H1 (cell line): ENCODE measurements at regions not wholly inside any gene's neighbourhood (a gene's known extent, or its start where the extent isn't known, plus 50 kb on each side); places are given as distances from the start of the nearest gene placed in this dataset.

Experiments used
- CTCF ChIA-PET: fragments of 300-600 bp; sonication (Branson Sonifier 250); formaldehyde crosslinking; loops from one replicate; lab custom pipeline; 2021; ENCODE audit not compliant: partially characterized antibody; lab: Charles Lee
- POLR2A ChIA-PET: fragments of 300-600 bp; sonication (Branson Sonifier 250); formaldehyde crosslinking; loops from one replicate; lab custom pipeline; 2021; ENCODE audit warnings: inconsistent platforms; ENCODE audit not compliant: partially characterized antibody; lab: Charles Lee
- DNase-seq, 2 experiments: peaks; one replicate each; pipeline versions ENCODE4 v3.0.0 to v3.0.0-alpha.2; 2010 to 2022; ENCODE audit warnings: low spot score in 2 of 2, low read depth in 1 of 2, mixed read lengths in 1 of 2
- FAIRE-seq: peaks from 2 replicates; lab custom pipeline; 2011; peaks lifted over from hg19 to GRCh38; lab: Jason Lieb, UNC
- H2AFZ ChIP-seq: 2 replicates; pipeline ENCODE4 v1.8.1; 2012; ENCODE audit warnings: low read length, inconsistent platforms
- H2AK5ac ChIP-seq: 2 replicates; pipeline ENCODE4 v1.6.1; 2013; ENCODE audit warnings: low read depth, low read length
- H2BK120ac ChIP-seq: replicated peaks from 2 replicates; pipeline ENCODE3; 2013; ENCODE audit warnings: low read depth, low read length, inconsistent platforms
- H2BK12ac ChIP-seq: 2 replicates; pipeline ENCODE4 v1.6.1; 2013; ENCODE audit warnings: low read depth, low read length
- H2BK15ac ChIP-seq: 2 replicates; pipeline ENCODE4 v1.6.1; 2013; ENCODE audit warnings: low read length
- H2BK20ac ChIP-seq: 2 replicates; pipeline ENCODE4 v1.6.1; 2013; ENCODE audit warnings: low read length
- H2BK5ac ChIP-seq: 2 replicates; pipeline ENCODE4 v1.6.1; 2013; ENCODE audit warnings: low read depth, low read length
- H3K14ac ChIP-seq: 2 replicates; pipeline ENCODE4 v1.6.1; 2013; ENCODE audit warnings: inconsistent platforms; ENCODE audit not compliant: insufficient read length
- H3K18ac ChIP-seq: 2 replicates; pipeline ENCODE4 v1.6.1; 2013; ENCODE audit warnings: low read length; ENCODE audit errors: extremely low read depth
- H3K23ac ChIP-seq: 2 replicates; pipeline ENCODE4 v1.6.1; 2013; ENCODE audit warnings: inconsistent platforms; ENCODE audit not compliant: insufficient read length
- H3K23me2 ChIP-seq: 2 replicates; pipeline ENCODE4 v1.6.1; 2013; ENCODE audit warnings: low read depth, low read length
- H3K27ac ChIP-seq: 2 replicates; pipeline ENCODE4 v1.6.1; 2011; ENCODE audit warnings: low read depth, low read length, inconsistent platforms
- H3K27me3 ChIP-seq, 4 experiments: replicated peaks in 1 of 4; 1 replicate in 1 of 4; 2 replicates in 3 of 4; pipeline versions ENCODE4 v1.6.1 to v1.8.1; 2011 to 2013; ENCODE audit warnings: low read length in 3 of 4, mild to moderate bottlenecking in 3 of 4, inconsistent platforms in 2 of 4, mixed read lengths in 2 of 4, moderate library complexity in 1 of 4; ENCODE audit not compliant: control insufficient read depth in 3 of 4, insufficient read depth in 3 of 4; ENCODE audit errors: extremely low read depth in 1 of 4
- H3K36me3 ChIP-seq, 4 experiments: 2 replicates each; pipeline versions ENCODE4 v1.6.1 to v1.8.1; 2011 to 2013; ENCODE audit warnings: mild to moderate bottlenecking in 4 of 4, low read length in 3 of 4, moderate library complexity in 2 of 4, control low read depth in 1 of 4, inconsistent platforms in 1 of 4; ENCODE audit not compliant: insufficient read depth in 4 of 4, control insufficient read depth in 2 of 4
- H3K4ac ChIP-seq: replicated peaks from 2 replicates; pipeline ENCODE3; 2013; ENCODE audit warnings: low read length, low read depth, mixed read lengths, inconsistent platforms; ENCODE audit not compliant: insufficient read length
- H3K4me1 ChIP-seq, 4 experiments: replicated peaks in 1 of 4; 1 replicate in 1 of 4; 2 replicates in 3 of 4; pipeline versions ENCODE4 v1.6.1 to v1.8.1; 2011 to 2013; ENCODE audit warnings: low read length in 3 of 4, inconsistent platforms in 2 of 4, mixed read lengths in 1 of 4; ENCODE audit not compliant: insufficient read depth in 4 of 4, control insufficient read depth in 3 of 4
- H3K4me2 ChIP-seq, 2 experiments: 2 replicates each; pipeline versions ENCODE4 v1.6.1 to v1.8.1; 2011 to 2013; ENCODE audit warnings: low read depth in 2 of 2, low read length in 2 of 2, control low read depth in 1 of 2, inconsistent platforms in 1 of 2, mild to moderate bottlenecking in 1 of 2; ENCODE audit not compliant: insufficient read depth in 1 of 2
- H3K4me3 ChIP-seq, 4 experiments: fragments of 200-600, 300-600 bp in 1 of 4; sonication (generic), shearing (Covaris generic), sonication (Bioruptor Twin) in 1 of 4; 2 replicates each; pipeline versions ENCODE4 v1.5.1 to v1.8.1; 2011 to 2016; ENCODE audit warnings: low read length in 4 of 4, low read depth in 3 of 4, control low read depth in 2 of 4, inconsistent platforms in 2 of 4, mild to moderate bottlenecking in 2 of 4, mixed read lengths in 1 of 4, moderate library complexity in 1 of 4; ENCODE audit not compliant: insufficient read depth in 2 of 4; ENCODE audit errors: extremely low read depth in 1 of 4
- H3K56ac ChIP-seq: replicated peaks from 2 replicates; pipeline ENCODE3; 2013; ENCODE audit warnings: low read depth, mild to moderate bottlenecking, mixed read lengths, low read length, inconsistent platforms; ENCODE audit not compliant: insufficient read length
- H3K79me1 ChIP-seq: 2 replicates; pipeline ENCODE4 v1.6.1; 2013; ENCODE audit warnings: low read depth, low read length, control low read depth
- H3K79me2 ChIP-seq, 2 experiments: 2 replicates each; pipeline versions ENCODE4 v1.6.1 to v1.8.1; 2012 to 2013; ENCODE audit warnings: low read length in 2 of 2, mild to moderate bottlenecking in 2 of 2, inconsistent platforms in 1 of 2; ENCODE audit not compliant: insufficient read depth in 2 of 2, control insufficient read depth in 1 of 2
- H3K9ac ChIP-seq, 4 experiments: replicated peaks in 1 of 4; 1 replicate in 1 of 4; 2 replicates in 3 of 4; pipeline versions ENCODE4 v1.6.1 to v1.8.1; 2011 to 2013; ENCODE audit warnings: low read depth in 3 of 4, low read length in 3 of 4, control low read depth in 2 of 4, mild to moderate bottlenecking in 2 of 4, moderate library complexity in 2 of 4, inconsistent platforms in 1 of 4; ENCODE audit errors: extremely low read depth in 1 of 4
- H3K9me3 ChIP-seq, 2 experiments: 2 replicates each; pipeline versions ENCODE4 v1.6.1 to v1.8.1; 2012 to 2013; ENCODE audit warnings: mild to moderate bottlenecking in 2 of 2, moderate library complexity in 2 of 2, control low read depth in 1 of 2, inconsistent platforms in 1 of 2, low read depth in 1 of 2, low read length in 1 of 2, mixed read lengths in 1 of 2; ENCODE audit not compliant: insufficient read depth in 2 of 2
- H4K20me1 ChIP-seq, 2 experiments: replicated peaks in 1 of 2; 2 replicates each; pipeline versions ENCODE3 to v1.8.1; 2011 to 2013; ENCODE audit warnings: inconsistent platforms in 2 of 2, low read length in 2 of 2, mild to moderate bottlenecking in 1 of 2; ENCODE audit not compliant: insufficient read depth in 2 of 2, control insufficient read depth in 1 of 2
- H4K5ac ChIP-seq: 2 replicates; pipeline ENCODE4 v1.6.1; 2013; ENCODE audit warnings: low read length, low read depth, mixed read lengths, inconsistent platforms; ENCODE audit not compliant: insufficient read length
- H4K8ac ChIP-seq: 2 replicates; pipeline ENCODE4 v1.8.0; 2013; ENCODE audit warnings: mild to moderate bottlenecking, moderate library complexity, low read length, inconsistent platforms; ENCODE audit not compliant: insufficient read depth; ENCODE audit errors: extremely low read depth
- H4K91ac ChIP-seq: replicated peaks from 2 replicates; pipeline ENCODE3; 2013; ENCODE audit warnings: low read length, mixed read lengths, inconsistent platforms; ENCODE audit not compliant: insufficient read length
- CBX8 ChIP-seq: fragments of 300-800, 300-1000 bp; sonication (generic); IDR thresholded peaks from 2 replicates; pipeline ENCODE4 v1.7.1; 2016; ENCODE audit warnings: low read depth, low read length, borderline replicate concordance
- CREB1 ChIP-seq: IDR thresholded peaks from 2 replicates; pipeline ENCODE4 v1.6.1; 2012; ENCODE audit warnings: inconsistent platforms
- E2F6 ChIP-seq: IDR thresholded peaks from 2 replicates; pipeline ENCODE4 v1.6.1; 2012; ENCODE audit warnings: inconsistent platforms
- EGR1 ChIP-seq: IDR thresholded peaks from 2 replicates; pipeline ENCODE4 v1.6.1; 2011; ENCODE audit warnings: low read depth, low read length, borderline replicate concordance
- GTF2F1 ChIP-seq: IDR thresholded peaks from 2 replicates; pipeline ENCODE4 v1.6.1; 2012; ENCODE audit warnings: low read depth, low read length, improper control_type of control experiment, borderline replicate concordance
- JUND ChIP-seq: IDR thresholded peaks from 2 replicates; pipeline ENCODE4 v1.6.1; 2011; ENCODE audit warnings: mild to moderate bottlenecking, improper control_type of control experiment, low read length
- SAP30 ChIP-seq: fragments of 300-600 bp; sonication (generic); IDR thresholded peaks from 2 replicates; pipeline ENCODE4 v1.7.1; 2012; ENCODE audit warnings: low read length, moderate library complexity, mild to moderate bottlenecking, inconsistent platforms; ENCODE audit not compliant: insufficient read depth, insufficient replicate concordance
- SIX5 ChIP-seq: IDR thresholded peaks from 2 replicates; pipeline ENCODE4 v1.6.1; 2011; ENCODE audit warnings: mild to moderate bottlenecking, low read depth, low read length
- TAF1 ChIP-seq: IDR thresholded peaks from 2 replicates; pipeline ENCODE4 v1.6.1; 2011; ENCODE audit warnings: mild to moderate bottlenecking, low read depth, low read length
- WGBS, 2 experiments: shearing (Covaris generic) in 1 of 2; methylation state at CpG; one replicate each; pipeline versions ENCODE4 v1.1.6 to v1.1.7; 2013 to 2015; ENCODE audit warnings: low lambda C conversion rate in 2 of 2, mixed read lengths in 2 of 2, inconsistent platforms in 1 of 2, low coverage in 1 of 2, missing lambda C conversion rate in 1 of 2; ENCODE audit not compliant: insufficient replicate concordance in 2 of 2, insufficient coverage in 1 of 2, insufficient read length in 1 of 2; ENCODE audit errors: extremely low coverage in 1 of 2, missing lambda C conversion rate in 1 of 2; 5-methylcytosine and 5-hydroxymethylcytosine counted together

DNA sequence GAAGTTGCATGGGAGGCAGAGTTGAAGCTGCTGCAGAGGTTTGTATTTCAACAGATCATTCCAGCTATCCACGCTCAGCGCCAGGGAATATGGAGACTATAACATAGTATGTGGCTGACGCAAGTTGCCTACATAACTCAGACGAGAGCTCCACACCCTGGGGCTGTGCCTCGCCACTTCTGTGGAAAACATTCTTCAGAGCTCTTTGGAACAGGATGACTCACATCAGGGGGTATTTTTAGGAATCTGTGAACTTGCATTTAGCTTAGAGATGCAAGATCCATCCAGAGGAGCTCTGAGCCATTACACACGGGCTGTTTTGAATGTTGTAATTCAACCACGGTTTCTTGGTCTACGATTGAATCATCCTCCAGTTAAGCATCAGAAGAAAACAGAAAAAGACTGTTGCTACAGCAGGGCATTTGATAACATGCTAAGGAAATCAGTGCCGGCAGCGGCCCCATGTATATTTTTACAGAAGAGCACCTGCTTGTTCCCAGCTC lies 481.5 kb upstream of the AKR1E2 start:
- CTCF ChIA-PET: interaction anchor here (1.0 to 1.5 kb wide), 5 partner anchors 9 to 423 kb away, joined by 3 to 6 read pairs (median 3); no protein-coding TSS in a partner anchor

More for the DNA sequence above, 481.5 kb upstream of the AKR1E2 start:
- Histone ChIP-seq H2BK15ac (no peak overlapping the region), H3K27me3 (no peaks in the 10 kb centered on the region), H3K4me3 (no peak overlapping the region), H3K18ac (no peak overlapping the region), H2BK12ac (no peak overlapping the region), H2BK5ac (no peak overlapping the region), H3K4me2 (no peak overlapping the region), H3K23ac (no peak overlapping the region)
- no peak for TF ChIP-seq CREB1
- no peak for TF ChIP-seq TAF1
- TF ChIP-seq SIX5: no peak
- TF ChIP-seq JUND: no peak
- no peak for TF ChIP-seq CBX8
- TF ChIP-seq SAP30: no peak
- TF ChIP-seq GTF2F1: no peak
- TF ChIP-seq E2F6: no peak
- no peak for TF ChIP-seq EGR1
- TF ChIP-seq, all 59 proteins: peak for 0
- Histone ChIP-seq H4K20me1 (no peaks in the 10 kb centered on the region), H3K4me1 (peaks cover 0 to 4% (median 1%) of the 10 kb centered on the region in 4 experiments; a peak in 2 of 7 replicates), H3K27ac (no peak overlapping the region), H4K91ac (no peak overlapping the region), H2AFZ (0 out of 2 replicates have a peak overlapping the region, but pooled peaks have one; percentile 13), H3K79me1 (no peaks in the 10 kb centered on the region), H3K4ac (no peak overlapping the region), H3K9me3 (no peaks in the 10 kb centered on the region), H4K5ac (no peak overlapping the region), H3K36me3 (no peaks in the 10 kb centered on the region), H4K8ac (no peak overlapping the region), H3K56ac (no peak overlapping the region), H3K9ac (no peak overlapping the region), H2BK20ac (no peak overlapping the region), H3K14ac (no peak overlapping the region), H2BK120ac (no peak overlapping the region), H2AK5ac (no peak overlapping the region), H3K23me2 (peaks cover 3% of the 10 kb centered on the region; the same call in 1 of the 2 replicates), H3K79me2 (no peaks in the 10 kb centered on the region)
- POLR2A ChIA-PET: no interaction called here
- no peak for FAIRE-seq
- peak in 1 of 2 experiments; percentile 23 for DNase-seq
- 89% methylated on average over 10 of the region's 10 CpGs; no CpG with 5 or more reads in 1 of the 2 experiments for WGBS, 2 experiments
